ENCODE measurements at regions not wholly inside any gene's neighbourhood (a gene's known extent, or its start where the extent isn't known, plus 50 kb on each side); places are given as distances from the start of the nearest gene placed in this dataset.

DNA sequence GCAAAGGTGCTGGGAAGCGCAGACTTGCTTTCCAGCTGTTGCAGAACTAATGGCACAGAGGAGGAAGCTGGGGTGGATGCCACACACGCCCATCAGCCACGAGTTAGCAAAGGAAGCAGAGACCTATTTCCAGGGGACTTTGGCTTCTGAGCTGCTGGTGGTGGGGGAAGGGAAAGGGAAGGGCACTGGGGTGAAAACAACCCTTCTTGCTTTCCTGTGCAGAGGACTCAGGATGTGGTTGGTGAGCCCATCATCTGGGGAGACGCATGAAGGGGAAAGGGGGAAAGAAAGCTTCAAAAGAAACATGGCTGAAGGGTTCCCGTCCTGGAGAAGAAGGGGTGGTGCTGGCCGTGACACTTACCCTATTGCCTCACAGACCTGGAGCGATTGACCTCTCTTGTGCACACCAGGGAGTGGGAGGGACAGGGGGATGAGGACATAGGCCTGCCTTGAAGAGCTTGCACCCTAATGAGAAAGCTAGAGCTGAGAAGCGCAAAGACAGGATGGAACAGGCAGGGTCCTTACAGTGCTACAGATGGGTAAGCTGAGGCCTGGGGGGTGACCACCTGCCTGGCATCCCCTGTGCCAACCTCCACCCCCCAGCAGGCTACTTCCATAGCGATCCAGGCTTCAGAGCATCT lies 140.8 kb upstream of the RAB4A start:
- TF ChIP-seq POLR2A (IDR thresholded peaks at IDR 0.05) = no peak
- TF ChIP-seq EP300 (IDR thresholded peaks at IDR 0.05) = no peak
- TF ChIP-seq, protein P1, sequence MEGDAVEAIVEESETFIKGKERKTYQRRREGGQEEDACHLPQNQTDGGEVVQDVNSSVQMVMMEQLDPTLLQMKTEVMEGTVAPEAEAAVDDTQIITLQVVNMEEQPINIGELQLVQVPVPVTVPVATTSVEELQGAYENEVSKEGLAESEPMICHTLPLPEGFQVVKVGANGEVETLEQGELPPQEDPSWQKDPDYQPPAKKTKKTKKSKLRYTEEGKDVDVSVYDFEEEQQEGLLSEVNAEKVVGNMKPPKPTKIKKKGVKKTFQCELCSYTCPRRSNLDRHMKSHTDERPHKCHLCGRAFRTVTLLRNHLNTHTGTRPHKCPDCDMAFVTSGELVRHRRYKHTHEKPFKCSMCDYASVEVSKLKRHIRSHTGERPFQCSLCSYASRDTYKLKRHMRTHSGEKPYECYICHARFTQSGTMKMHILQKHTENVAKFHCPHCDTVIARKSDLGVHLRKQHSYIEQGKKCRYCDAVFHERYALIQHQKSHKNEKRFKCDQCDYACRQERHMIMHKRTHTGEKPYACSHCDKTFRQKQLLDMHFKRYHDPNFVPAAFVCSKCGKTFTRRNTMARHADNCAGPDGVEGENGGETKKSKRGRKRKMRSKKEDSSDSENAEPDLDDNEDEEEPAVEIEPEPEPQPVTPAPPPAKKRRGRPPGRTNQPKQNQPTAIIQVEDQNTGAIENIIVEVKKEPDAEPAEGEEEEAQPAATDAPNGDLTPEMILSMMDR (IDR thresholded peaks at IDR 0.05) = no peak
- Histone ChIP-seq H3K27ac (no peak overlapping the region), H3K4me3 (no peak overlapping the region), H3K36me3 (no peaks in the 10 kb centered on the region), H3K9me3 (no peaks in the 10 kb centered on the region), H3K27me3 (no peaks in the 10 kb centered on the region), H3K4me1 (ENCODE audit: insufficient read depth) (no peaks in the 10 kb centered on the region)
- 74 to 88% (median 81%) methylated on average over 9 of the region's 9 CpGs for WGBS, 3 donors
- intact Hi-C loops (cut with DNase I) = no loop called here
- no peak for DNase-seq

DNA sequence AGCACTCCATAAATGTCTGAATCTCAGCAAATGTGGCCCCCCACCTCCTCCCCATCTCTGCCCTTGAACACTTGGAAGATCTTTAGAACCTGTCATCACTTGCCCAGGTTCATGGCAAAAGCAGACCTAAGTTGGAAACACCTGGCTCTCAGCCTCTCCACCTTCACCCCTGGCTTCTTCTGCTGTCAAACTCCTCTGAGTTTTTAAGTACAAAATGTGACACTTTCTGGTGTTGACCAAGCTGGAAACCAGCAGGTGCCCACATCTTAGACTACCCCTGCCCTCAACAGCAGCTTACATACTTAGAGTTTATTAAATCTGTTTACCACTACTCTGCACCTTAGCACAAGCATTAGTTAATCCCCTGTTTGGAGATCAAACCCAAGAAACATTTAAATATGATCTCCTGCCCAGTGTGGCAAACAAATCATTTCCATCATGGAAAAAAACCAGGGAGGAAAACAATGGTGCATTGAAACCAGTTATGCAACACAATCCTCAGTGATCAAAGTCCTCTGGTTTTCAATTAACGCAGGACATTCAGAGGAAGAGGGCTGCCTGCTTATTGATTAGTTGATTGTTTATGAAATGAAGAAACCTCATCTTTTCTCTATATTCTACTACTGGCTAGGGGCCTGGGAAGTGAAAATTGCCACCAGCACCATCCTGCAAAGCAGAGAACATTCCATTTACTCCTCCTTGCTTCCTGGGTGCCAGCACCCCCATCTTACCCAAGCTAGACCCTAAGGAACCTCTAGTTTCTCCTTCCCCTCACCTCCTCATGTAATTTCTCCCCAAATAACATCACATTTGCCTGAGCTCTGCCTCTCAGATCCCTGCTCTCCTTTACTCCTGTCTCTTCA lies 139.4 kb upstream of the RAB4A start:
- H3K27me3 ChIP-seq = no peaks in the 10 kb centered on the region
- H3K27ac ChIP-seq = no peak overlapping the region
- TF ChIP-seq EP300 (IDR thresholded peaks at IDR 0.05) = no peak
- TF ChIP-seq, protein P1 (IDR thresholded peaks at IDR 0.05) = no peak
- TF ChIP-seq POLR2A (IDR thresholded peaks at IDR 0.05) = no peak
- WGBS, 3 donors = 91 to 97% (median 95%) methylated on average over 1 of the region's 1 CpG
- H3K4me1 ChIP-seq (ENCODE audit: insufficient read depth) = no peaks in the 10 kb centered on the region
- no peak for DNase-seq
- H3K9me3 ChIP-seq = no peaks in the 10 kb centered on the region
- H3K36me3 ChIP-seq = no peaks in the 10 kb centered on the region
- no peak overlapping the region for H3K4me3 ChIP-seq
- intact Hi-C loops (cut with DNase I) = no loop called here

DNA sequence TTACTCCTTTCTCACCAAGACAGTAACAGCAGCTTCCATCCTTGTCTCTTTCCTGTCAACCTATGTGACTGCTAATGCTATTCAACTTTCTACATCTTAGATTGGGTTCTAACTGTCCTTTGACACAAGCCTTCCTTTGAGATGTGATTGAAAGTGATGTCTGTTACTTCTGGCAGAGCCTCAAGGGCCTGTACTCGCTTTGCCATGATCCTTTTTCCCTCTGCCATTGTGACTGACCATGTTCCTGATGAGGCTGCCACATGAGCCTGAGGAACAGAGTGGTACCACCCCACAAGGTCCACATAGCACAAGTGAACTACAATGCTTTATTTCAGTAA lies 138.8 kb upstream of the RAB4A start:
- Histone ChIP-seq H3K4me3 (no peak overlapping the region), H3K27me3 (no peaks in the 10 kb centered on the region), H3K9me3 (no peaks in the 10 kb centered on the region), H3K27ac (no peak overlapping the region), H3K4me1 (ENCODE audit: insufficient read depth) (no peaks in the 10 kb centered on the region), H3K36me3 (no peaks in the 10 kb centered on the region)
- intact Hi-C loops (cut with DNase I) = no loop called here
- 98 to 100% (median 100%) methylated on average over 1 of the region's 1 CpG for WGBS, 3 donors
- no peak for DNase-seq
- TF ChIP-seq POLR2A (IDR thresholded peaks at IDR 0.05) (no peak), EP300 (IDR thresholded peaks at IDR 0.05) (no peak)
- TF ChIP-seq, protein P1 (IDR thresholded peaks at IDR 0.05) = no peak

DNA sequence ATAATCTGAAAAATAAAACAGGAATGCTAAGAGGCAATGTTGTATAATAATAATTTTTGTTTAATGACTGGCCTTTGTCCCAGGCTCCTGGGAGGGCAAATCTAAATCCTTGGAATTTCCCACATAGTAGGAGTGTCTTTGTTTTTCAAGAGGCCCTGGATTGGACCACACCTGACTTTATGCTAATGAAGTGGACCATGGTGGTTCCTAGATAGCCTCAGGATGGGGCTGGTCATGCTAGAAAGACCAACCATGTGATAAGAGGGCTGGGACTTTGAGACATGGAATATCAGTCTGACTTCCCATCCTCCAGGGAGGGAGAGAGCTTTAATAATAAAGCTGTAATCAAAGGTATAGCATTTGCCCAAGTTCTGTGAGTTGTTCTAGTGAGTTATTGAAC lies 138.2 kb upstream of the RAB4A start:
- Histone ChIP-seq H3K27me3 (no peaks in the 10 kb centered on the region), H3K4me1 (ENCODE audit: insufficient read depth) (no peaks in the 10 kb centered on the region), H3K9me3 (no peaks in the 10 kb centered on the region), H3K27ac (no peak overlapping the region), H3K36me3 (no peaks in the 10 kb centered on the region), H3K4me3 (no peak overlapping the region)
- no peak for DNase-seq
- intact Hi-C loops (cut with DNase I) = no loop called here
- TF ChIP-seq, protein P1 (IDR thresholded peaks at IDR 0.05) = no peak
- TF ChIP-seq POLR2A (IDR thresholded peaks at IDR 0.05) = no peak
- TF ChIP-seq EP300 (IDR thresholded peaks at IDR 0.05) = no peak

Measured in ovary (tissue), 7 donors.